HFFc6 (cell line): ENCODE measurements at regions not wholly inside any gene's neighbourhood (a gene's known extent, or its start where the extent isn't known, plus 50 kb on each side); places are given as distances from the start of the nearest gene placed in this dataset.

Experiments
- DNase-seq: peaks from one replicate; pipeline ENCODE4 v3.0.0-alpha.2; 2018
- H3K27ac Mint-ChIP-seq: 2 replicates; pipeline ENCODE4 v1.8.0; 2020; ENCODE audit warnings: mild to moderate bottlenecking, mixed read lengths
- H3K27me3 Mint-ChIP-seq: 2 replicates; pipeline ENCODE4 v1.8.0; 2021; ENCODE audit warnings: mild to moderate bottlenecking, moderate library complexity, mixed read lengths; ENCODE audit not compliant: insufficient read depth
- H3K36me3 Mint-ChIP-seq: 2 replicates; pipeline ENCODE4 v1.8.0; 2021; ENCODE audit warnings: low read depth, mixed read lengths
- H3K4me1 Mint-ChIP-seq: 2 replicates; pipeline ENCODE4 v1.8.0; 2020; ENCODE audit warnings: low read depth, mixed read lengths
- H3K4me3 Mint-ChIP-seq: 2 replicates; pipeline ENCODE4 v1.8.0; 2020; ENCODE audit warnings: mild to moderate bottlenecking, moderate library complexity, mixed read lengths
- H3K9me3 Mint-ChIP-seq: 2 replicates; pipeline ENCODE4 v1.8.0; 2020; ENCODE audit warnings: mild to moderate bottlenecking, mixed read lengths
- CTCF ChIP-seq: fragments of 200-600 bp; sonication (generic); IDR thresholded peaks from 2 replicates; pipeline ENCODE4 v1.5.0; 2021; ENCODE audit warnings: antibody characterized with exemption, mild to moderate bottlenecking

- Mint-ChIP-seq H3K4me3 (peak overlapping the region; percentile 17; the same call in 1 of the 2 replicates), H3K27ac (no peak overlapping the region), H3K9me3 (no peaks in the 10 kb centered on the region), H3K36me3 (no peaks in the 10 kb centered on the region), H3K4me1 (no peaks in the 10 kb centered on the region), H3K27me3 (peaks cover 21% of the 10 kb centered on the region)
- TF ChIP-seq CTCF = no peak
- no peak for DNase-seq
Observed at GRCh38 chr13:50222569-50223332, 207.5 kb downstream of the KCNRG start.

- no peak overlapping the region for H3K27ac Mint-ChIP-seq
- no peaks in the 10 kb centered on the region for H3K9me3 Mint-ChIP-seq
- no peak overlapping the region for H3K4me3 Mint-ChIP-seq
- no peak for TF ChIP-seq CTCF
- no peaks in the 10 kb centered on the region for H3K4me1 Mint-ChIP-seq
- H3K27me3 Mint-ChIP-seq = peaks cover 25% of the 10 kb centered on the region
- H3K36me3 Mint-ChIP-seq = no peaks in the 10 kb centered on the region
- DNase-seq = no peak
Observed at GRCh38 chr13:50224534-50224933, 209.3 kb downstream of the KCNRG start.

GRCh38 chr13:50225193-50226155 is 210.2 kb downstream of the KCNRG start:
- no peaks in the 10 kb centered on the region for H3K9me3 Mint-ChIP-seq
- peaks cover 28% of the 10 kb centered on the region for H3K27me3 Mint-ChIP-seq
- TF ChIP-seq CTCF = no peak
- no peak for DNase-seq
- H3K4me1 Mint-ChIP-seq = no peaks in the 10 kb centered on the region
- no peaks in the 10 kb centered on the region for H3K36me3 Mint-ChIP-seq
- no peak overlapping the region for H3K27ac Mint-ChIP-seq
- no peak overlapping the region for H3K4me3 Mint-ChIP-seq

- no peaks in the 10 kb centered on the region for H3K36me3 Mint-ChIP-seq
- no peak overlapping the region for H3K4me3 Mint-ChIP-seq
- H3K27ac Mint-ChIP-seq = no peak overlapping the region
- H3K9me3 Mint-ChIP-seq = no peaks in the 10 kb centered on the region
- no peak for DNase-seq
- no peaks in the 10 kb centered on the region for H3K4me1 Mint-ChIP-seq
- H3K27me3 Mint-ChIP-seq = peaks cover 23% of the 10 kb centered on the region
- no peak for TF ChIP-seq CTCF
Observed at GRCh38 chr13:50226515-50227155, 211.4 kb downstream of the KCNRG start.

GRCh38 chr13:50227361-50227760 is 212.1 kb downstream of the KCNRG start:
- no peaks in the 10 kb centered on the region for H3K9me3 Mint-ChIP-seq
- no peak overlapping the region for H3K4me3 Mint-ChIP-seq
- H3K27ac Mint-ChIP-seq = no peak overlapping the region
- peaks cover 18% of the 10 kb centered on the region for H3K27me3 Mint-ChIP-seq
- H3K4me1 Mint-ChIP-seq = no peaks in the 10 kb centered on the region
- no peak for DNase-seq
- TF ChIP-seq CTCF = no peak
- no peaks in the 10 kb centered on the region for H3K36me3 Mint-ChIP-seq
